ENCODE measurements at regions not wholly inside any gene's neighbourhood (a gene's known extent, or its start where the extent isn't known, plus 50 kb on each side); places are given as distances from the start of the nearest gene placed in this dataset.

DNA sequence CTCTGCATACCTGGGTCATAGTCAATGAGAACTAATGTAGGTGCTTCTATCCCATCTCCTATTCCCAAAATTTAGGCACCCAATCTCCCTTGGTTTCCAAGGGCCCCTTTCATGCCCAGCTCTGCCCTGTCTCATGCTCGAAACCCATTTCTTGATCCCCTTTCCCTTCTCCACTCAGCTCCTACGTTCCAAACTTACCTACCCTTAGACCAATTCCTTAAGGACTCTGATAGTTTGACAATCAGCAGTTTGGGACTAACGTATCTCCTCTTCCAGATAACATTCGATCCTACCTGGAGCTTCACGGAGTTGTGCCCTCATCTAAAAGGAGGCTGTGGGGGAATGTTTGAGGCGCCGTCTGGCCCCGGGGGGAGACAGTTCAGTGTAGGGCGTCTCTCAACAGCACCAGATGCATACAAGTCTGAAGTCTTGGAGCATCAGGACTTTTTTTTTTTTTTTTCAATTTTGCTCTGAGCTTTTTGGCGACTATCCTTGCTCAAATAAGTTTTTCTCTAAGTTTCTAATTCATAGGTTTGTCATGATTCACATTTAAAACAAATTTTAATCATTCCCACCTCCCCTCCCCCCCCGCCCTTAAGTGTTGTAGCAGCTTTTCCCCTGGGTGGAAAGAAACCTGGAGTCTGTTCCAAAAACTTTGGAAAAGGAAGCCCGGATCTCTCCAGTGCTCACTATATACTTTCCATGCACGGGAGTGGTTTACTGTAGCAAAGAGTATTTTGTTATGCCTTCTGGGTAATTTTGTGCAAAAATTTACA is 141.2 kb upstream of the LGALSL start:
- TF ChIP-seq SIN3A (IDR thresholded peaks at IDR 0.05; ENCODE audit: borderline replicate concordance, insufficient read depth, low read length) (no peak), FOXP2 (optimal IDR thresholded peaks at IDR 0.05; ENCODE audit: borderline replicate concordance, extremely low read depth, extremely low read length, insufficient read depth) (no peak), POLR2AphosphoS5 (IDR thresholded peaks at IDR 0.05; ENCODE audit: low read depth, low read length) (no peak), TAF1 (IDR thresholded peaks at IDR 0.05; ENCODE audit: borderline replicate concordance, insufficient read depth, low read length) (no peak), REST (IDR thresholded peaks at IDR 0.05; ENCODE audit: insufficient read depth in 1 of 2, low read depth in 2 of 2, low read length in 2 of 2) (no peak)

DNA sequence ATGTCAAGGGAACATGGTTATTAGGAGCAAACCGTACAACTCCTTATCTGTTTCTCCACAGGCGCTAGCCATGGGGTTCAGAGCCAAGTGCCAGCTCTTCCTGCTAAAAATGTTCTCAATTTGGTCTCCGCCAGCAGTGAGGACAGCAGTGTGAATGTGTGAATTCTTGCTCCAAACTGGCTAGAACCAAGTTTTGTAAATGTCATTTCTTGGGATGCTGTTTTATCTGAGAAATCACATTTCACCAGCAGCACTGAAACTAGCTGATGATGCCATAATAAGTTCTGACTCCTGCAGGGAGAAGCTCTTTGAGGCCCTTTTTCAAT is 140.6 kb upstream of the LGALSL start:
- TF ChIP-seq REST (IDR thresholded peaks at IDR 0.05; ENCODE audit: insufficient read depth in 1 of 2, low read depth in 2 of 2, low read length in 2 of 2) (no peak), SIN3A (IDR thresholded peaks at IDR 0.05; ENCODE audit: borderline replicate concordance, insufficient read depth, low read length) (no peak), FOXP2 (optimal IDR thresholded peaks at IDR 0.05; ENCODE audit: borderline replicate concordance, extremely low read depth, extremely low read length, insufficient read depth) (no peak), POLR2AphosphoS5 (IDR thresholded peaks at IDR 0.05; ENCODE audit: low read depth, low read length) (no peak), TAF1 (IDR thresholded peaks at IDR 0.05; ENCODE audit: borderline replicate concordance, insufficient read depth, low read length) (no peak)

- TF ChIP-seq FOXP2 (optimal IDR thresholded peaks at IDR 0.05; ENCODE audit: borderline replicate concordance, extremely low read depth, extremely low read length, insufficient read depth) (no peak), REST (IDR thresholded peaks at IDR 0.05; ENCODE audit: insufficient read depth in 1 of 2, low read depth in 2 of 2, low read length in 2 of 2) (no peak), TAF1 (IDR thresholded peaks at IDR 0.05; ENCODE audit: borderline replicate concordance, insufficient read depth, low read length) (no peak), POLR2AphosphoS5 (IDR thresholded peaks at IDR 0.05; ENCODE audit: low read depth, low read length) (no peak), SIN3A (IDR thresholded peaks at IDR 0.05; ENCODE audit: borderline replicate concordance, insufficient read depth, low read length) (no peak)
These were observed 138.5 kb upstream of the LGALSL start for GRCh38 chr2:64315291-64315960.

DNA sequence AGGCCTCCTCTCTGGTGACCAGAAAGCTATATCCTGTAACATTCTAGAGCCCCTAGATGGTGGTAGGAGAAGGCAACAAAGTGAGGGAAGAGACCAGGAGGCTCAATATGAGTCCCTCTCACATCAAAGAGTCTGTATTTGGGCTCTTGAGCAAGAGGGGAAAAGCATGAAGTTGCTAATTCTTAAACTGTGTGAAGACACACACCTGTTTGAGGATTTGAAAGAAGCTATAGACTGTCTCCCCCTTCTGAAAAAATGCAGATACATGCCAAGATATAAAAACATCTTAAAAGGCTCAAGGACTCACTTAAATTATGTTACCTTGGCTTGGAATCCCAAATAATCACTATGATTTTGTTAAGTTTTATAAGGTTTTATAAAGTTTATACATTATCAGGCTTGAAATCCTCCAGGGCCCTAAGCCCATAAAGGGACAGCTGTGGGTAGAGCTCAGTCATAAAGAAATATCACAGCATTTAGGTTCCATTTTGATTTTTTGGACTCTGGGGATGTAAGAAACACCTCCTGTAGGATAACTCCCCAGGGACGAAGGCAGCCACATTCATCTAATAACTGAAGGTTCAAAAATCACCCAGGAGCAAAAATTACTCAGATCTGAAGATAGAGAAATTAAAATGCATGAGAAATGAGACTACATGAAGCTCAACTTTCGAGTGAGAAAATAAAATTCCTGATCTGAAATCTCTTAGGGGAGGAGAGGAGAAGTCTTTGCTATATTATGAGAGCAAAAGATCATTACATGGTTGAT is 136.1 kb upstream of the LGALSL start:
- no peak for TF ChIP-seq SIN3A (IDR thresholded peaks at IDR 0.05; ENCODE audit: borderline replicate concordance, insufficient read depth, low read length)
- TF ChIP-seq POLR2AphosphoS5 (IDR thresholded peaks at IDR 0.05; ENCODE audit: low read depth, low read length) = no peak
- no peak for TF ChIP-seq TAF1 (IDR thresholded peaks at IDR 0.05; ENCODE audit: borderline replicate concordance, insufficient read depth, low read length)

DNA sequence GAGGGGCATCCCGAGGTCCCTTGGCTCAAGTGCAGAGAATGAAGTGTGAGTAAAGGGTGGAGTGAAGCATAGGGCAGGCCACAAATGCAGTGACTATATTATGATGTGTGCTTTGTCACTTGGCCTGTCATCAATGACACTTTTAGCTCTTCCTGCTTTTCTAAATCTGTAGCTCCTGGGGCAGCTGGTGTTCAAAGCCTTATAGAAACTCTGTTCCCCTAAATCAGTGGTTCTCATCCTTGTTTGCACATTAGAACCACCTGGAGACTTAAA is 135.6 kb upstream of the LGALSL start:
- TF ChIP-seq REST (IDR thresholded peaks at IDR 0.05; ENCODE audit: insufficient read depth in 1 of 2, low read depth in 2 of 2, low read length in 2 of 2) (no peak), TAF1 (IDR thresholded peaks at IDR 0.05; ENCODE audit: borderline replicate concordance, insufficient read depth, low read length) (no peak), FOXP2 (optimal IDR thresholded peaks at IDR 0.05; ENCODE audit: borderline replicate concordance, extremely low read depth, extremely low read length, insufficient read depth) (no peak), SIN3A (IDR thresholded peaks at IDR 0.05; ENCODE audit: borderline replicate concordance, insufficient read depth, low read length) (no peak), POLR2AphosphoS5 (IDR thresholded peaks at IDR 0.05; ENCODE audit: low read depth, low read length) (no peak)

All from PFSK-1 (cell line).